ENCODE measurements at regions not wholly inside any gene's neighbourhood (a gene's known extent, or its start where the extent isn't known, plus 50 kb on each side); places are given as distances from the start of the nearest gene placed in this dataset.
"Not testable (repeated sequence)": the region's sequence is repeated elsewhere in the genome, so short reads cannot be mapped to it uniquely, and the experiment has no call there.

DNA sequence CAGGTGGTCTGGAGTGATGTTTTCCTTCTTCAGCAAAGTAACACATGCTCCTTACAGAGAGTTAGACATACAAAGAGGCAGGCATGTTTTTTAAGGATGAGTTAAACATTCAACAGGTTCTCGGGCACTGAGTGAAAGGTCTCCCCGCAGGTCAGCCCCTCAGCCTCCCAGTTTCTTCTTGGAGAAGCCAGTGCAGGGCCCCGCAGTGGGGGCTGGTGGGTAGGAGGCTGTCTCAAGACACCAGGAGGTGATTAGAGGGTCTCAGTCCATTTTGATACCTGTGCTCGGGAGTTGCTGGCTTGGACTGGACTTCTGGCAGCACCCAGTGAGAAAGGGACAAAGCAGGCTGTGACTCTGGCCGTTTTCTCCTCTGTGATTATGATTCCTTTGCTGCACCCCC, 78.6 kb upstream of the ZNF479 start:
- Histone ChIP-seq H3K36me3 (ENCODE audit: control insufficient read depth, insufficient read depth, low read length) (no peaks in the 10 kb centered on the region), H3K27ac (ENCODE audit: low read depth, low read length, severe bottlenecking) (no peak overlapping the region), H3K9me3 (ENCODE audit: control insufficient read depth, low read length) (peaks cover 56% of the 10 kb centered on the region), H3K4me3 (ENCODE audit: extremely low read depth, insufficient read depth, low read length, poor library complexity, severe bottlenecking) (no peak overlapping the region), H3K4me1 (ENCODE audit: control insufficient read depth, insufficient read depth, low read length, poor library complexity, severe bottlenecking) (no peaks in the 10 kb centered on the region)
- 32 to 48% methylated on average over 3 to 4 of the region's 5 CpGs for WGBS, 2 experiments (ENCODE audit: insufficient coverage in 2 of 2)

DNA sequence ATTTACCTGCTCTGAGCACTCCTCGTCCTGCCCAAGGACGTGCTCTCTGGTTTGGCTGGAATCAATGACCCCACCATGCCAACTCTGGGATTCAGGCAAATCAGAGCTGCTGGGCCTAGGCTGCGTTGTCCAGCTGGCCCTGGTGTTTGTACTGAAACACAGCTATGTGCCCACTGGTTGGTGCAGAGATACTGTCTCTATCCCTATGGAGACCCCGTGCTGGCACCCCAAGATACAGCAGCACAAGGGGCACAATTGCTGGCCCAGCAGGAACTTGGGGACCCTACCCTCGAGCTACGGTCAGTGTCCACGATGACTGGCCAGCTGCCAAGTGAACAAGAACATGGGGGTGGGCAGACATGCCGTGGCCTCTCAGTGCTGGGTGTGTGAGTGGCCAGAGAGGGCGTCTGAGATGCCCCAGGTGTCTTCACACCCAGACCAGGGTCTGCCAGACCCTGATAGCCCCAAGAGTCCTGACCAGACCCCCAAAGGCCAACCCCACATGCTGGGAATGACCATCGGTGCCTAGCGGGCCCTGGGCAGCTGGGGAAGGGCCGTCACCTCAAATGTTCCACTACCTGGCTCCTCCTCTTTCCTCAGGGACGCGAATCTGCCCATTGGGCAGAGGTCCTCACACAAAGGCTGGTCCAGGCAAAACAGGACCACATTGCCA, 79.3 kb upstream of the ZNF479 start:
- H3K27ac ChIP-seq (ENCODE audit: low read depth, low read length, severe bottlenecking): no peak overlapping the region
- no peak overlapping the region for H3K4me3 ChIP-seq (ENCODE audit: extremely low read depth, insufficient read depth, low read length, poor library complexity, severe bottlenecking)
- H3K4me1 ChIP-seq (ENCODE audit: control insufficient read depth, insufficient read depth, low read length, poor library complexity, severe bottlenecking): no peaks in the 10 kb centered on the region
- no peaks in the 10 kb centered on the region for H3K36me3 ChIP-seq (ENCODE audit: control insufficient read depth, insufficient read depth, low read length)
- WGBS, 2 experiments (ENCODE audit: insufficient coverage in 2 of 2): 59% methylated on average over 13 of the region's 14 CpGs
- H3K9me3 ChIP-seq (ENCODE audit: control insufficient read depth, low read length): peaks cover 56% of the 10 kb centered on the region

DNA sequence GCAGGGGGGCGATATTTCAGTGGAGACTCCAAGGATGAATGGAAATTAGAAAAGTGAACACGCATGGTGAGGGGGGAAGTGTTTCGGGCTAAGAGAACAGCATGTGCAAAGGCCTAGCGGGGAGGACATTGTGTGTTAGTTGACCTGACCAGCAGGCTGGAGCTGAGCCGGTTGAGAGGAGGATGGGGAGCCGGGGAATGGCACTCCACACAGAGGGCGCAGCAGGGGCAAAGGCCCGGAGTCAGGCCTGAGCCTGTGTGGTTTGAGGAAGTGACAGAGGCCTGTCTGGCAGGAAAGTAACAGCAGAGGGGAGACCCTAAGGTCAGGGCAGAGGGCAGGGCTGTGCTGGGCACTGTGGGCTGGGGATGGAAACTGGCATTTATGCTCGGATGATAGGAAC, 83.2 kb upstream of the ZNF479 start:
- WGBS, 2 experiments (ENCODE audit: insufficient coverage in 2 of 2): 47 to 54% methylated on average over 7 of the region's 9 CpGs
- Histone ChIP-seq H3K27ac (ENCODE audit: low read depth, low read length, severe bottlenecking) (no peak overlapping the region), H3K36me3 (ENCODE audit: control insufficient read depth, insufficient read depth, low read length) (no peaks in the 10 kb centered on the region), H3K4me1 (ENCODE audit: control insufficient read depth, insufficient read depth, low read length, poor library complexity, severe bottlenecking) (no peaks in the 10 kb centered on the region), H3K9me3 (ENCODE audit: control insufficient read depth, low read length) (peaks cover 63% of the 10 kb centered on the region), H3K4me3 (ENCODE audit: extremely low read depth, insufficient read depth, low read length, poor library complexity, severe bottlenecking) (no peak overlapping the region)

DNA sequence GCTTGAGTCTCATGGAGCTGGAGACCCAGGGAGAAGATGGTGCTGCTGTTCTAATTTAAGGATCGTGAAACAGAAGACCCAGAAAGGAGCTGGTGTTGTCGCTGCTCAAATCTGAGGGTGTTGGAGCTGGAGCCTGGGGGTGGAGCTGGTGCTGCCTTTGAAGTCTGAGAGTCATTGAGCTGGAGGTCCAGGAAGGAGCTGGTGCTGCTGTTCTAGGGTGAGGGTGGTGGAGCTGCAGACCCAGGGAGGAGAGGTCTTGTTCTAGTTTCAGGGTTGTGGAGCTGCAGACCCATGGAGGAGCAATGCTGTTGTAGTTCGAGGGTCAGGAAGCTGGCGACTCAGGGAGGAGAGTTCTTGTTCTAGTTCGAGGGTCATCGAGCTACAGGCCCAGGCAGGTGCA, 84.1 kb upstream of the ZNF479 start:
- H3K36me3 ChIP-seq (ENCODE audit: control insufficient read depth, insufficient read depth, low read length): no peaks in the 10 kb centered on the region
- peaks cover 69% of the 10 kb centered on the region for H3K9me3 ChIP-seq (ENCODE audit: control insufficient read depth, low read length)
- H3K27ac ChIP-seq (ENCODE audit: low read depth, low read length, severe bottlenecking): no peak overlapping the region
- H3K4me1 ChIP-seq (ENCODE audit: control insufficient read depth, insufficient read depth, low read length, poor library complexity, severe bottlenecking): no peaks in the 10 kb centered on the region
- H3K4me3 ChIP-seq (ENCODE audit: extremely low read depth, insufficient read depth, low read length, poor library complexity, severe bottlenecking): no peak overlapping the region
- WGBS, 2 experiments (ENCODE audit: insufficient coverage in 2 of 2): 59 to 62% methylated on average over 6 of the region's 6 CpGs

DNA sequence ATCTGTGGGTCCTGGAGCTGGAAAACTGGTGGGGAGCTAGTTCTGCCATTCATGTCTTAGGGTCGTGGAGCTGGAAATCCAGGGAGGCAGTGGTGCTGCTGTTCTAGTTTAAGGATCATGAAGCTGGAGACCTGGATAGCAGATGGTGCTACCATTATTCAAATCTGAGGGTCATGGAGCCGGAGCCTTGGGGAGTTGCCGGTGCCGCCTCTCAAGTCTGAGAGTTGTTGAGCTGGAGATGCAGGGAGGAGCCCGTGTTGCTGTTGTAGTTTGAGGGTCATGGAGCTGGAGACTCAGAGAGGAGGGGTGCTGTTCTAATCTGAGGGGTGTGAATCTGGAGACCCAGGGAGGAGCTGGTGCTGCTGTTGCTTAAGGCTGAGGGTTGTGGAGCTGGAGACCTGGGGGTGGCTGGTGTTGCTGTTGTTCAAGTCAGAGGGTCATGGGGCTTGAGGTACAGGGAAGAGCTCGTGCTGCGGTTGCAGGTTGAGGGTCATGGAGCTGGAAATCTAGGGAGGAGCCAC, 86.0 kb upstream of the ZNF479 start:
- Histone ChIP-seq H3K27ac (ENCODE audit: low read depth, low read length, severe bottlenecking) (no peak overlapping the region), H3K9me3 (ENCODE audit: control insufficient read depth, low read length) (peaks cover 65% of the 10 kb centered on the region), H3K4me1 (ENCODE audit: control insufficient read depth, insufficient read depth, low read length, poor library complexity, severe bottlenecking) (no peaks in the 10 kb centered on the region), H3K4me3 (ENCODE audit: extremely low read depth, insufficient read depth, low read length, poor library complexity, severe bottlenecking) (no peak overlapping the region), H3K36me3 (ENCODE audit: control insufficient read depth, insufficient read depth, low read length) (no peaks in the 10 kb centered on the region)
- 77% methylated on average over 6 to 7 of the region's 7 CpGs for WGBS, 2 experiments (ENCODE audit: insufficient coverage in 2 of 2)

DNA sequence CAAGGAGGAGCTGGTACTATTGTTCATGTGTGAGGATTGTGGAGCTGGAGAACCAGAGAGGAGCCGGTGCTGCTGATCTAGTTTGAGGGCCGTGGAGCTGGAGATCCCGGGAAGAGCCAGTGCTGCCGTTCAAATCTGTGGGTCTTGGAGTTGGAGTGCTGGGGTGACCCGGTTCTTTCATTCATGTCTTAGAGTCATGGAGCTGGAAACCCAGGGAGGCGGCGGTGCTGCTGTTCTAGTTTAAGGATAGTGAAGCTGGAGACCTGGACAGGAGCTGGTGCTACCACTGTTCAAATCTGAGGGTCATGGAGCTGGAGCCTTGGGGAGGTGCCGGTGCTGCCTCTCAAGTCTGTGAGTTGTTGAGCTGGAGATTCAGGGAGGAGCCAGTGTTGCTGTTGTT, 88.5 kb upstream of the ZNF479 start:
- Histone ChIP-seq H3K4me1 (ENCODE audit: control insufficient read depth, insufficient read depth, low read length, poor library complexity, severe bottlenecking) (no peaks in the 10 kb centered on the region), H3K4me3 (ENCODE audit: extremely low read depth, insufficient read depth, low read length, poor library complexity, severe bottlenecking) (no peak overlapping the region), H3K9me3 (ENCODE audit: control insufficient read depth, low read length) (peaks cover 73% of the 10 kb centered on the region), H3K36me3 (ENCODE audit: control insufficient read depth, insufficient read depth, low read length) (no peaks in the 10 kb centered on the region), H3K27ac (ENCODE audit: low read depth, low read length, severe bottlenecking) (no peak overlapping the region)
- WGBS, 2 experiments (ENCODE audit: insufficient coverage in 2 of 2): 61 to 74% methylated on average over 2 to 7 of the region's 8 CpGs

DNA sequence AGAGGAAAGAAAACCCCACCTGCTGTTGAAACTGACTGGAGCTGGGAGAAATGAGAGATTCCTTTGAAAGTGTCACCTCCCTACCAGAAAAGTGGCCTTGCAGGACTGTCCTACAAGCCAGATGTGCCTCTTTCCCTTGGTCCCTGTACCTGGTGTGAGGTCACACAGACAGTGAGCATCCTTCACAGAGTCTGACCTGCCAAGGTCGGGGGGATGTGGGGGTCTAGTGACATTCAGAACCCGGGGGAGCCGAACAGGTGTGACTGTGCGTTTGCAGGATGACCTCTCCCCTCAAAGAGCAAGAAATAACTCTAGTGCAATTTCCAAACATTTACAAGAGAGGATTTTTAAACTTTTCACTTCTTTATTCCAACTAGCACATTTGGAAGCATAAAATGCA, 93.4 kb upstream of the ZNF479 start:
- no peaks in the 10 kb centered on the region for H3K36me3 ChIP-seq (ENCODE audit: control insufficient read depth, insufficient read depth, low read length)
- H3K4me1 ChIP-seq (ENCODE audit: control insufficient read depth, insufficient read depth, low read length, poor library complexity, severe bottlenecking): no peaks in the 10 kb centered on the region
- peaks cover 63% of the 10 kb centered on the region for H3K9me3 ChIP-seq (ENCODE audit: control insufficient read depth, low read length)
- no peak overlapping the region for H3K4me3 ChIP-seq (ENCODE audit: extremely low read depth, insufficient read depth, low read length, poor library complexity, severe bottlenecking)
- no CpG with 5 or more reads among the region's 4 CpGs for WGBS, 2 experiments (ENCODE audit: insufficient coverage in 2 of 2)
- no peak overlapping the region for H3K27ac ChIP-seq (ENCODE audit: low read depth, low read length, severe bottlenecking)

DNA sequence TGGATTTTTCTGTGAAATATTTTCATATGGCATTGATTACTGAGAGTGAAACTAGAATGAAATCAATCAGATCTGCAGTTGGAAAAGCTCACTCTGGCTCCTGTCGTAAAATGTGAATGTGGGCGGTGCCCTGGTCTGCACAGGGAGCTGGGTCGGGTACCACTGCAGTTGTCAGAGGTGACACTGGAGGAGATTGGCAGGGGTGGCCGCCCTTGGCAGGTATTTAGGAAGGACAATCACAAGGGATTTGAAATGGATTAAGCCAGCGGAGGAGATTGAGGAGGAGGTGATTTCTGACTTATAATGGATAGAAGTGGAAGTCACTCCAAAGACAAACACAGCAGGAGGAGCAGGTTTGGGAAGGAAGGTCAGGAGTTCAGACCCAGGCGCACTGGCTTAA, 109.0 kb upstream of the ZNF479 start:
- not testable (repeated sequence) for H3K4me1 ChIP-seq (ENCODE audit: control insufficient read depth, insufficient read depth, low read length, poor library complexity, severe bottlenecking); H3K4me3 ChIP-seq (ENCODE audit: extremely low read depth, insufficient read depth, low read length, poor library complexity, severe bottlenecking); H3K36me3 ChIP-seq (ENCODE audit: control insufficient read depth, insufficient read depth, low read length); H3K27ac ChIP-seq (ENCODE audit: low read depth, low read length, severe bottlenecking)
- peaks cover 52% of the 10 kb centered on the region for H3K9me3 ChIP-seq (ENCODE audit: control insufficient read depth, low read length)
- WGBS, 2 experiments (ENCODE audit: insufficient coverage in 2 of 2): 87 to 91% methylated on average over 6 of the region's 6 CpGs

DNA sequence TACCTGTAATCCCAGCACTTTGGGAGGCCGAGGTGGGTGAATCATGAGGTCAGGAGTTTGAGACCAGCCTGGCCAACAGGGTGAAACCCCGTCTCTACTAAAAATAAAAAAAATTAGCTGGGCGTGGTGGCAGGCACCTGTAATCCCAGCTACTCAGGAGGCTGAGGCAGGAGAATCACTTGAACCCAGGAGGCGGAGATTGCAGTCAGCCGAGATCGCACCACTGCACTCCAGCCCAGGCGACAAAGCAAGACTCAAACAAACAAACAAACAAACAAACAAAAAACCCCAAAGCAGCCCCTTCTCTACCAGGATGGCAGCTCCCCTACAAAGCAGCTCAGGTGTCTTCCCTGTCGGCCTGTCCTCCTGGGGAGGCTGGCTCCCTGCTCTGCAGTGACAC, 111.3 kb upstream of the ZNF479 start:
- peaks cover 60% of the 10 kb centered on the region for H3K9me3 ChIP-seq (ENCODE audit: control insufficient read depth, low read length)
- not testable (repeated sequence) for H3K4me3 ChIP-seq (ENCODE audit: extremely low read depth, insufficient read depth, low read length, poor library complexity, severe bottlenecking); H3K36me3 ChIP-seq (ENCODE audit: control insufficient read depth, insufficient read depth, low read length); H3K27ac ChIP-seq (ENCODE audit: low read depth, low read length, severe bottlenecking); H3K4me1 ChIP-seq (ENCODE audit: control insufficient read depth, insufficient read depth, low read length, poor library complexity, severe bottlenecking)
- WGBS, 2 experiments (ENCODE audit: insufficient coverage in 2 of 2): 71 to 75% methylated on average over 1 to 4 of the region's 8 CpGs

DNA sequence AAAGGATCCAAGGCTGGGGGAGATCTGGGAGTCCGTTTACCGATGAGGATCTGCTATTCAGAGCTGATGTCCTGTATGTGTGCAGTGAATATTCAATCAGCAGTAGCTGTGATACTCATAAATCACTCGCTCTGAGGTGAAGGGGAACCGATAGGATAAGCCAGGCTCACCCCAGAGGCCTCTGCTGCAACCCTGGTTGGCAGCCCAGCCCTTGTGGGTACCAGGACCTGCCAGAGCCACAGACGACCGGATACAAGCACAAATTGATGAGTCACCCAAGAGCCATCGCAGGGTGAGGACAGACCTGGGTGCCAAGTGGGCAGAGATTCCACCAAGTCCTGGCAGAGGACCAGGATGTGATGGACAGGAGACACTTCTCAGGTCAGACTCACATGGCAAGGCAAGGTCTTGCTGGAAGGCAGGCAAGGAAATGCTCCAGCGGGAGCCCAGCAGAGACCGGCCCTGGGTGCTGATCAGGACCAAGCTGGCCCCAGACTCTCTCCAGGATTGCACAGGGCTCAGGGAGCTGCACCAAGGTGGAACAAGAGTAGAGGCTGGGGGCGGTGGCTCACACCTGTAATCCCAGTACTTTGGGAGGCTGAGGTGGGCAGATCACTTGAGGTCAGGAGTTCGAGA, 112.2 kb upstream of the ZNF479 start:
- H3K27ac ChIP-seq (ENCODE audit: low read depth, low read length, severe bottlenecking); H3K36me3 ChIP-seq (ENCODE audit: control insufficient read depth, insufficient read depth, low read length): not testable (repeated sequence)
- WGBS, 2 experiments (ENCODE audit: insufficient coverage in 2 of 2): 64 to 83% methylated on average over 7 to 9 of the region's 11 CpGs

DNA sequence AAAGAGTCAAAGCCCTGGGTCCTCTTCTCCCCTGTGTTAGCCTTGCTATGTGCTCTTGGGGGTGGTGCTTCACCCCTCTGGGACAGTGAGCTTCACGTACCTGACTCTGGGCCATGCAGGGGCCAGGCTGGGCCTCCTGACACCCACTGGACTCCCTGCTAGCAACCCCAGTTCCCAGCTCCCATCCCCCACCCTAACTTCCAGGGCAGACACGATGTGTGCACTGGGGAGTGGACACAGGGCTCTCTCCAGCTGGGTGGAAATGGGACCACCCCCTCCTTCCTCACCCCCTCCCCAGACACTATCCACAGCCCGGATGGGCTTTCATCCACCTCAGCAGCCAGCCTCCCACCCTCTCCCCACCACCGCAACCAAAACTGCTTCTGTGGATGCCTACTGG, 113.0 kb upstream of the ZNF479 start:
- Histone ChIP-seq H3K9me3 (ENCODE audit: control insufficient read depth, low read length) (peaks cover 58% of the 10 kb centered on the region), H3K4me1 (ENCODE audit: control insufficient read depth, insufficient read depth, low read length, poor library complexity, severe bottlenecking) (no peaks in the 10 kb centered on the region), H3K4me3 (ENCODE audit: extremely low read depth, insufficient read depth, low read length, poor library complexity, severe bottlenecking) (no peak overlapping the region), H3K36me3 (ENCODE audit: control insufficient read depth, insufficient read depth, low read length) (no peaks in the 10 kb centered on the region), H3K27ac (ENCODE audit: low read depth, low read length, severe bottlenecking) (no peak overlapping the region)
- 67% methylated on average over 1 of the region's 4 CpGs; no CpG with 5 or more reads in 1 of the 2 experiments for WGBS, 2 experiments (ENCODE audit: insufficient coverage in 2 of 2)

More for the DNA sequence above, 112.2 kb upstream of the ZNF479 start:
- H3K9me3 ChIP-seq (ENCODE audit: control insufficient read depth, low read length): peaks cover 58% of the 10 kb centered on the region
- H3K4me1 ChIP-seq (ENCODE audit: control insufficient read depth, insufficient read depth, low read length, poor library complexity, severe bottlenecking); H3K4me3 ChIP-seq (ENCODE audit: extremely low read depth, insufficient read depth, low read length, poor library complexity, severe bottlenecking): not testable (repeated sequence)

All from mesodermal cell (in vitro differentiated cells).